ENCODE measurements at regions not wholly inside any gene's neighbourhood (a gene's known extent, or its start where the extent isn't known, plus 50 kb on each side); places are given as distances from the start of the nearest gene placed in this dataset.

- ATAC-seq, result no peak
- H3K4me3 ChIP-seq, result no peak overlapping the region
- 44% methylated on average over 5 of the region's 5 CpGs for WGBS (ENCODE audit: missing lambda C conversion rate)
- DNase-seq (ENCODE audit: low read depth in 1 of 2, low spot score in 1 of 2), result no peak
- TF ChIP-seq GATA3 (IDR thresholded peaks at IDR 0.05; ENCODE audit: borderline replicate concordance), result no peak
- no peak for TF ChIP-seq RFX5 (IDR thresholded peaks at IDR 0.05)
- no peak for TF ChIP-seq CBX8 (IDR thresholded peaks at IDR 0.05)
- no peak for TF ChIP-seq RCOR1 (IDR thresholded peaks at IDR 0.05; ENCODE audit: low read depth, low read length)
- TF ChIP-seq MAFK (IDR thresholded peaks at IDR 0.05; ENCODE audit: partially characterized antibody), result no peak
- no peak for TF ChIP-seq RARB (CRISPR knock-in tag; IDR thresholded peaks at IDR 0.05)
- no peak for TF ChIP-seq HOXA7 (CRISPR knock-in tag; IDR thresholded peaks at IDR 0.05)
- no peak for TF ChIP-seq EHF (CRISPR knock-in tag; IDR thresholded peaks at IDR 0.05)
- no peak for TF ChIP-seq POLR2AphosphoS2 (conservative IDR thresholded peaks at IDR 0.05; ENCODE audit: low read length)
- no peak for TF ChIP-seq CBX2 (IDR thresholded peaks at IDR 0.05; ENCODE audit: borderline replicate concordance, low read depth)
- no peak for TF ChIP-seq RNF2 (IDR thresholded peaks at IDR 0.05; ENCODE audit: borderline replicate concordance, low read depth)
- TF ChIP-seq HEYL (CRISPR knock-in tag; IDR thresholded peaks at IDR 0.05), result no peak
- no peak for TF ChIP-seq FOXS1 (CRISPR knock-in tag; IDR thresholded peaks at IDR 0.05)
- TF ChIP-seq, protein P1, sequence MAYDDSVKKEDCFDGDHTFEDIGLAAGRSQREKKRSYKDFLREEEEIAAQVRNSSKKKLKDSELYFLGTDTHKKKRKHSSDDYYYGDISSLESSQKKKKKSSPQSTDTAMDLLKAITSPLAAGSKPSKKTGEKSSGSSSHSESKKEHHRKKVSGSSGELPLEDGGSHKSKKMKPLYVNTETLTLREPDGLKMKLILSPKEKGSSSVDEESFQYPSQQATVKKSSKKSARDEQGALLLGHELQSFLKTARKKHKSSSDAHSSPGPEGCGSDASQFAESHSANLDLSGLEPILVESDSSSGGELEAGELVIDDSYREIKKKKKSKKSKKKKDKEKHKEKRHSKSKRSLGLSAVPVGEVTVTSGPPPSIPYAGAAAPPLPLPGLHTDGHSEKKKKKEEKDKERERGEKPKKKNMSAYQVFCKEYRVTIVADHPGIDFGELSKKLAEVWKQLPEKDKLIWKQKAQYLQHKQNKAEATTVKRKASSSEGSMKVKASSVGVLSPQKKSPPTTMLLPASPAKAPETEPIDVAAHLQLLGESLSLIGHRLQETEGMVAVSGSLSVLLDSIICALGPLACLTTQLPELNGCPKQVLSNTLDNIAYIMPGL (CRISPR knock-in tag; IDR thresholded peaks at IDR 0.05; ENCODE audit: borderline replicate concordance), result no peak
- ChIA-PET CTCF (no interaction called here), POLR2A (no interaction called here)
- no peaks in the 10 kb centered on the region for H3K9me3 ChIP-seq
- H3K27ac ChIP-seq, result no peak overlapping the region
- no peaks in the 10 kb centered on the region for H3K4me1 ChIP-seq
- H3K4me2 ChIP-seq, result no peak overlapping the region
- FAIRE-seq, result no peak
Observed at GRCh38 chr7:26510231-26510957, 218.7 kb downstream of the SNX10 start.

DNA sequence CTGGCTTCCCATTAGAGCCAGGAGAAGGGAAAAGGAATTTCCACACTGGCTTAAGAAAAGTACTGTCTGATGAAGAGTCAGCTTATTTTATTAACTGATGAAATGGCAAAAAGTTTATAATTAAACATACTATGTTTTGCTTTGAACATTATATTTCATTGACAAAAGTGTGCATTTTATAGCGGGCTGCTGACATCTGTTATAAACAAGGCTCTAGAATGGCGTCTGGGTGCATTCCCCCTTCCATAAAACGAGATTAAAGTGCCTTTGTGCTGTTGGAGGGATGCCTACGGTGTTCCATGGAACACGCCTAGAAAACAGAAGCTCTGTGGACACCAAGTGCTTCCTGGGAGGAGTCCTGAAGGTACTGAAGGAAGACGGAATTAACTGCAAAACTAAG, 220.2 kb downstream of the SNX10 start:
- Histone ChIP-seq H3K4me3 (no peak overlapping the region), H3K4me2 (no peak overlapping the region), H3K27ac (no peak overlapping the region), H3K4me1 (no peaks in the 10 kb centered on the region), H3K9me3 (no peaks in the 10 kb centered on the region)
- WGBS (ENCODE audit: missing lambda C conversion rate), result 46% methylated on average over 6 of the region's 6 CpGs
- FAIRE-seq (no peak), ATAC-seq (no peak), DNase-seq (ENCODE audit: low read depth in 1 of 2, low spot score in 1 of 2) (no peak)
- ChIA-PET POLR2A (no interaction called here), CTCF (no interaction called here)
- TF ChIP-seq CHD2 (IDR thresholded peaks at IDR 0.05; ENCODE audit: low read length, partially characterized antibody) (no peak), TFCP2L1 (CRISPR knock-in tag; IDR thresholded peaks at IDR 0.05) (no peak), RCOR1 (IDR thresholded peaks at IDR 0.05; ENCODE audit: low read depth, low read length) (no peak), ZFP36 (IDR thresholded peaks at IDR 0.05; ENCODE audit: borderline replicate concordance, partially characterized antibody) (no peak), HDAC2 (IDR thresholded peaks at IDR 0.05) (no peak), MYC (IDR thresholded peaks at IDR 0.05; ENCODE audit: borderline replicate concordance, low read length) (no peak), POLR2AphosphoS2 (conservative IDR thresholded peaks at IDR 0.05; ENCODE audit: low read length) (no peak), EHMT2 (IDR thresholded peaks at IDR 0.05; ENCODE audit: low read depth) (no peak), EHF (CRISPR knock-in tag; IDR thresholded peaks at IDR 0.05) (no peak)
- TF ChIP-seq, protein P2, sequence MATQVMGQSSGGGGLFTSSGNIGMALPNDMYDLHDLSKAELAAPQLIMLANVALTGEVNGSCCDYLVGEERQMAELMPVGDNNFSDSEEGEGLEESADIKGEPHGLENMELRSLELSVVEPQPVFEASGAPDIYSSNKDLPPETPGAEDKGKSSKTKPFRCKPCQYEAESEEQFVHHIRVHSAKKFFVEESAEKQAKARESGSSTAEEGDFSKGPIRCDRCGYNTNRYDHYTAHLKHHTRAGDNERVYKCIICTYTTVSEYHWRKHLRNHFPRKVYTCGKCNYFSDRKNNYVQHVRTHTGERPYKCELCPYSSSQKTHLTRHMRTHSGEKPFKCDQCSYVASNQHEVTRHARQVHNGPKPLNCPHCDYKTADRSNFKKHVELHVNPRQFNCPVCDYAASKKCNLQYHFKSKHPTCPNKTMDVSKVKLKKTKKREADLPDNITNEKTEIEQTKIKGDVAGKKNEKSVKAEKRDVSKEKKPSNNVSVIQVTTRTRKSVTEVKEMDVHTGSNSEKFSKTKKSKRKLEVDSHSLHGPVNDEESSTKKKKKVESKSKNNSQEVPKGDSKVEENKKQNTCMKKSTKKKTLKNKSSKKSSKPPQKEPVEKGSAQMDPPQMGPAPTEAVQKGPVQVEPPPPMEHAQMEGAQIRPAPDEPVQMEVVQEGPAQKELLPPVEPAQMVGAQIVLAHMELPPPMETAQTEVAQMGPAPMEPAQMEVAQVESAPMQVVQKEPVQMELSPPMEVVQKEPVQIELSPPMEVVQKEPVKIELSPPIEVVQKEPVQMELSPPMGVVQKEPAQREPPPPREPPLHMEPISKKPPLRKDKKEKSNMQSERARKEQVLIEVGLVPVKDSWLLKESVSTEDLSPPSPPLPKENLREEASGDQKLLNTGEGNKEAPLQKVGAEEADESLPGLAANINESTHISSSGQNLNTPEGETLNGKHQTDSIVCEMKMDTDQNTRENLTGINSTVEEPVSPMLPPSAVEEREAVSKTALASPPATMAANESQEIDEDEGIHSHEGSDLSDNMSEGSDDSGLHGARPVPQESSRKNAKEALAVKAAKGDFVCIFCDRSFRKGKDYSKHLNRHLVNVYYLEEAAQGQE (IDR thresholded peaks at IDR 0.05), result no peak
- TF ChIP-seq, protein P3, sequence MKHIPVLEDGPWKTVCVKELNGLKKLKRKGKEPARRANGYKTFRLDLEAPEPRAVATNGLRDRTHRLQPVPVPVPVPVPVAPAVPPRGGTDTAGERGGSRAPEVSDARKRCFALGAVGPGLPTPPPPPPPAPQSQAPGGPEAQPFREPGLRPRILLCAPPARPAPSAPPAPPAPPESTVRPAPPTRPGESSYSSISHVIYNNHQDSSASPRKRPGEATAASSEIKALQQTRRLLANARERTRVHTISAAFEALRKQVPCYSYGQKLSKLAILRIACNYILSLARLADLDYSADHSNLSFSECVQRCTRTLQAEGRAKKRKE (CRISPR knock-in tag; IDR thresholded peaks at IDR 0.05; ENCODE audit: low read depth), result no peak

Measured in A549 (cell line).